ENCODE measurements at regions not wholly inside any gene's neighbourhood (a gene's known extent, or its start where the extent isn't known, plus 50 kb on each side); places are given as distances from the start of the nearest gene placed in this dataset.

- DNase-seq, result no peak
Measured at GRCh38 chr4:22336822-22337221, 179.0 kb downstream of the ADGRA3 start.

GRCh38 chr4:22334155-22334554 is 181.7 kb downstream of the ADGRA3 start:
- DNase-seq, result no peak

- no peak for DNase-seq
Measured at GRCh38 chr4:22324422-22324821, 191.4 kb downstream of the ADGRA3 start.

GRCh38 chr4:22323691-22324090 is 192.2 kb downstream of the ADGRA3 start:
- no peak for DNase-seq

GRCh38 chr4:22322996-22323395 is 192.9 kb downstream of the ADGRA3 start:
- DNase-seq, result no peak

- no peak for DNase-seq
Measured at GRCh38 chr4:22315628-22316027, 200.2 kb downstream of the ADGRA3 start.

GRCh38 chr4:22313976-22314375 is 201.9 kb downstream of the ADGRA3 start:
- no peak for DNase-seq

- no peak for DNase-seq
Measured at GRCh38 chr4:22312113-22312512, 203.8 kb downstream of the ADGRA3 start.

GRCh38 chr4:22301253-22301652 is 214.6 kb downstream of the ADGRA3 start:
- DNase-seq, result no peak

GRCh38 chr4:22299678-22300077 is 216.2 kb downstream of the ADGRA3 start:
- no peak for DNase-seq

GRCh38 chr4:22287631-22288030 is 228.2 kb downstream of the ADGRA3 start:
- no peak for DNase-seq

GRCh38 chr4:22268350-22269025 is 247.4 kb downstream of the ADGRA3 start:
- no peak for DNase-seq

GRCh38 chr4:22264261-22264660 is 251.6 kb downstream of the ADGRA3 start:
- DNase-seq, result no peak

GRCh38 chr4:22253431-22253830 is 262.4 kb downstream of the ADGRA3 start:
- DNase-seq, result no peak

- no peak for DNase-seq
Measured at GRCh38 chr4:22246847-22247246, 269.0 kb downstream of the ADGRA3 start.

- DNase-seq, result no peak
Measured at GRCh38 chr4:22245294-22245693, 270.6 kb downstream of the ADGRA3 start.

GRCh38 chr4:22241415-22241814 is 274.5 kb downstream of the ADGRA3 start:
- DNase-seq, result no peak

- no peak for DNase-seq
Measured at GRCh38 chr4:22240814-22241213, 275.1 kb downstream of the ADGRA3 start.

- no peak for DNase-seq
Measured at GRCh38 chr4:22238742-22239141, 277.1 kb downstream of the ADGRA3 start.

GRCh38 chr4:22237846-22238494 is 277.9 kb downstream of the ADGRA3 start:
- no peak for DNase-seq

- DNase-seq, result no peak
Measured at GRCh38 chr4:22237155-22237751, 278.6 kb downstream of the ADGRA3 start.

- DNase-seq, result no peak
Measured at GRCh38 chr4:22235698-22236097, 280.2 kb downstream of the ADGRA3 start.

GRCh38 chr4:22233230-22233629 is 282.6 kb downstream of the ADGRA3 start:
- DNase-seq, result no peak

GRCh38 chr4:22220965-22221364 is 272.4 kb upstream of the KCNIP4 start:
- no peak for DNase-seq
